ENCODE measurements at regions not wholly inside any gene's neighbourhood (a gene's known extent, or its start where the extent isn't known, plus 50 kb on each side); places are given as distances from the start of the nearest gene placed in this dataset.

DNA sequence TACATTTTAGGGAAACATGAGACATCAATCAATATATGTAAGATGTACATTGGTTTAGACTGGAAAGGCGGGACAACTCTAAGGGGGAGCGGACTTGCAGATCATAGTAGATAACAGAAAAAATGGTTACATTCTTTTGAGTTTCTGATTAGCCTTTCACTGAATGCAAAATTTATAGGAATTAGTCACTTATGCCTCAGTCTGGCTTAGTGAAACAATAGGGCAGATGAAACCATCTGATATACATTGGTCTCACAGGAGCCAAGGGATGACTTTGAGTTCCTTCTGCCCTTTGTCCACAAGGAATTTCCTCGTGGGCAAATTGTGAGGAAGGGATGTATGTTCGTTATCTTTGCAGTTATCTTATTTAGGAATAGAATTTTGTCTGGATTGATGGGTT, 128.2 kb downstream of the ARSF start:
- intact Hi-C loops (cut with DNase I, micrococcal nuclease): no loop called here
- ATAC-seq: no peak
- H3K9me3 ChIP-seq: no peaks in the 10 kb centered on the region
- no peaks in the 10 kb centered on the region for H3K4me1 ChIP-seq (ENCODE audit: low read depth)
- no peaks in the 10 kb centered on the region for H3K36me3 ChIP-seq (ENCODE audit: low read depth)
- TF ChIP-seq, protein P1, sequence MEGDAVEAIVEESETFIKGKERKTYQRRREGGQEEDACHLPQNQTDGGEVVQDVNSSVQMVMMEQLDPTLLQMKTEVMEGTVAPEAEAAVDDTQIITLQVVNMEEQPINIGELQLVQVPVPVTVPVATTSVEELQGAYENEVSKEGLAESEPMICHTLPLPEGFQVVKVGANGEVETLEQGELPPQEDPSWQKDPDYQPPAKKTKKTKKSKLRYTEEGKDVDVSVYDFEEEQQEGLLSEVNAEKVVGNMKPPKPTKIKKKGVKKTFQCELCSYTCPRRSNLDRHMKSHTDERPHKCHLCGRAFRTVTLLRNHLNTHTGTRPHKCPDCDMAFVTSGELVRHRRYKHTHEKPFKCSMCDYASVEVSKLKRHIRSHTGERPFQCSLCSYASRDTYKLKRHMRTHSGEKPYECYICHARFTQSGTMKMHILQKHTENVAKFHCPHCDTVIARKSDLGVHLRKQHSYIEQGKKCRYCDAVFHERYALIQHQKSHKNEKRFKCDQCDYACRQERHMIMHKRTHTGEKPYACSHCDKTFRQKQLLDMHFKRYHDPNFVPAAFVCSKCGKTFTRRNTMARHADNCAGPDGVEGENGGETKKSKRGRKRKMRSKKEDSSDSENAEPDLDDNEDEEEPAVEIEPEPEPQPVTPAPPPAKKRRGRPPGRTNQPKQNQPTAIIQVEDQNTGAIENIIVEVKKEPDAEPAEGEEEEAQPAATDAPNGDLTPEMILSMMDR (IDR thresholded peaks at IDR 0.05): no peak
- DNase-seq: no peak
- H3K4me3 ChIP-seq: no peak overlapping the region

DNA sequence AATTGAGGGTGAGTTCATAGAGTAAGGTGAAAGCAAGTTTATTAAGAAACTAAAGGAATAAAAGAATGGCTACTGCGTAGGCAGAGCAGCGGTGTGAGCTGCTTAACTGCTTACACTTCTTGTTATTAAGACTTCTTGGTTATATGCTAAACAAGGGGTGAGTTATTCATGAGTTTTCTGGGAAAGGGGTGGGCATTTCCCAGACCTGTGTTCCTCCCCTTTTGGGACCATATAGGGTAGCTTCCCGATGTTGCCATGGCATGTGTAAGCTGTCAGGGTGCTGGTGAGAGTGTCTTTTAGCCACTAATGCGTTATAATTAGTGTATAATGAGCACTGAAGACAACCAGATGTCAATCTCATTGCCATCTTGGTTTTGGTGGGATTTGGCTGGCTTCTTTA, 126.5 kb downstream of the ARSF start:
- H3K4me1 ChIP-seq (ENCODE audit: low read depth): no peaks in the 10 kb centered on the region
- intact Hi-C loops (cut with DNase I, micrococcal nuclease): no loop called here
- DNase-seq (no peak), ATAC-seq (no peak)
- TF ChIP-seq, protein P1 (IDR thresholded peaks at IDR 0.05): no peak
- no peaks in the 10 kb centered on the region for H3K36me3 ChIP-seq (ENCODE audit: low read depth)
- no peaks in the 10 kb centered on the region for H3K9me3 ChIP-seq
- no peak overlapping the region for H3K4me3 ChIP-seq

DNA sequence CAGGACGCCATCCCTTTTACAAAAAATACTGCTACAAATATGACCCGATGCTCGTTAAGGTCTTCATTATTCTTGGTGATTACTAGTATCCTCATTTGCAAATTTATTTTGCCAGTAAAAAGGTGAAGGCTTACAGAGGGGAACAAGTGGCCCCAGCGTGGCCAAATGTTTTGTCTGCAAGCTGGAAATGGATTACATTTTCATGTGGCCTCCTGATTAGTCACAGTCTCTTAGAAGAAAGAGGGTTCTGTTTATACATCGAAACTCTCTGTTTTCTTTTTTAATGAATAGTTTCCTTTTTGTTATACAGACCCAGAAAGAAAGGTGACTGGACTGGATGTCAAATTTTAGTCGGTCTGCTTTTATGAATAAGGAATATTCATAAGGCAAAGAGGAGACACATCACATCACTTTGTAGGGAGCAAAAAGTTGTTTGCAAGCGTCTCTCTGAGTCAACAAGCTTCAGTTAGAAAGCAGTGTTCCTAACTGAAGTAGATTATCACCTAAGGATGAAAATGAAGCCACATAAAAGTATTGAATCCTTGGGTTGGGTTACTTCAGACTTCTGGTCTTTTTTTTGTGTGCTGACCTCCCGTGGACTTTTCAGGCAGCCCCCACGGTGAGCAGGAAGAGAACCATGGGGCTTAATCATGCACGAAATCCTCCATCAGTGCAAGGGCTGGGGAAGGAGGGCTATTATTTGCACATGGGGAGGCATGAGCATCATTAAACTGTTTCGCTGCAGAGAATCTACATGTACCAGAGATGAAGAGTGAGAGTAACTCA, 125.6 kb downstream of the ARSF start:
- no peaks in the 10 kb centered on the region for H3K4me1 ChIP-seq (ENCODE audit: low read depth)
- no peaks in the 10 kb centered on the region for H3K36me3 ChIP-seq (ENCODE audit: low read depth)
- no peaks in the 10 kb centered on the region for H3K9me3 ChIP-seq
- no peak overlapping the region for H3K4me3 ChIP-seq
- DNase-seq: no peak
- intact Hi-C loops (cut with DNase I, micrococcal nuclease): no loop called here
- TF ChIP-seq, protein P1 (IDR thresholded peaks at IDR 0.05): no peak
- ATAC-seq: no peak

DNA sequence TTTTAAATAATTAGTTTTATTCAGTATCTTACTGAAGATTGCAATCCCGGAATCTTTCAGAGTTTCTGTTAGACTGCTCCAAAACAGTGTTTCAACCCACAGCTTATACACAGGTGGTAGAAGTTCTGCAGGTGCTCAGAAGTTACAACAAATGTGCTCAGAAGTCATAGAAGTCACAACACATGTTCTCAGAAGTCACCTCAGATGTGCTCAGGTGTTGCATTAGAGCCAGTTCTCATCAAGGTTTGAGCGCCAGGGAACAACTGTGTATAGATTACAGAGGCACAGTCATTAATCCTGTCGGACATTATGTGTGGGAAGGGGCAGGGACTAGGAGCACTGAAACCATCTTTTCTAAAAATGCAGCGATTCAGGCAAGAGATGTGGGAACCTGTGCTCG, 124.5 kb downstream of the ARSF start:
- Histone ChIP-seq H3K36me3 (ENCODE audit: low read depth) (no peaks in the 10 kb centered on the region), H3K9me3 (no peaks in the 10 kb centered on the region), H3K4me1 (ENCODE audit: low read depth) (no peaks in the 10 kb centered on the region), H3K4me3 (no peak overlapping the region)
- ATAC-seq (no peak), DNase-seq (no peak)
- intact Hi-C loops (cut with DNase I, micrococcal nuclease): no loop called here
- TF ChIP-seq, protein P1 (IDR thresholded peaks at IDR 0.05): no peak
